Mammary epithelial cell (primary cell): ENCODE measurements at regions not wholly inside any gene's neighbourhood (a gene's known extent, or its start where the extent isn't known, plus 50 kb on each side); places are given as distances from the start of the nearest gene placed in this dataset.

Source experiments
- CTCF ChIP-seq, 2 donors: IDR thresholded peaks in 1 of 2; conservative IDR thresholded peaks in 1 of 2; 2 replicates each; pipeline ENCODE4 v1.5.1; 2011 to 2012; ENCODE audit warnings: inconsistent platforms in 2 of 2, low read length in 2 of 2, mild to moderate bottlenecking in 2 of 2, control low read depth in 1 of 2, low read depth in 1 of 2; ENCODE audit not compliant: insufficient read depth in 1 of 2; ENCODE audit errors: extremely low read depth in 1 of 2
- EZH2 ChIP-seq: IDR thresholded peaks from 2 replicates; pipeline ENCODE4 v1.6.1; 2012; ENCODE audit warnings: low read length, inconsistent platforms, borderline replicate concordance

- TF ChIP-seq CTCF (conservative IDR thresholded peaks at IDR 0.05 in 1 of 2, IDR thresholded peaks at IDR 0.05 in 1 of 2; ENCODE audit: extremely low read depth in 1 of 2, insufficient read depth in 1 of 2, low read depth in 1 of 2, low read length in 2 of 2) = no peak
- TF ChIP-seq EZH2 = no peak
These were observed 101.0 kb upstream of the GUCA2B start for GRCh38 chr1:42052072-42052699.
